ENCODE measurements at regions not wholly inside any gene's neighbourhood (a gene's known extent, or its start where the extent isn't known, plus 50 kb on each side); places are given as distances from the start of the nearest gene placed in this dataset.

DNA sequence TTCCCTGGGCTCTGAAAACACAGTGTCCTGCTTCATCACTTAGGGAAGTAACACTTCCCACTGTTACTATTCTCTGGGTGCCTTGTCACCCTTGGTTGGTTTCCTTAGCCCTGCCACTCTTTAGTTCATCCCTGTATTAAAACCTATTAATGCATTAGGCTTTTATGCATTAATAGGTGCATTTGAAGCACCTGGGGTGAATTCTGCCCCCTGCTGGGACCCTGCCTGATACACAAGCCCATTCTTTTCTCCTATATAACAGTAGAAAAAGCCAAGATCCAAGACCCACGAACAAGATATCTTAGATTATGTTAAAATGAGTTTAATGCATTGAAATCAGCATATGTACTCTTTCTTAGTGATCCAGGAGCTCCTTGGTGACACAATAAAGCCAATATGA is 235.7 kb downstream of the PMP22 start:
- H3K27ac Mint-ChIP-seq (ENCODE audit: unreplicated experiment): no peak overlapping the region
- TF ChIP-seq, protein P1, sequence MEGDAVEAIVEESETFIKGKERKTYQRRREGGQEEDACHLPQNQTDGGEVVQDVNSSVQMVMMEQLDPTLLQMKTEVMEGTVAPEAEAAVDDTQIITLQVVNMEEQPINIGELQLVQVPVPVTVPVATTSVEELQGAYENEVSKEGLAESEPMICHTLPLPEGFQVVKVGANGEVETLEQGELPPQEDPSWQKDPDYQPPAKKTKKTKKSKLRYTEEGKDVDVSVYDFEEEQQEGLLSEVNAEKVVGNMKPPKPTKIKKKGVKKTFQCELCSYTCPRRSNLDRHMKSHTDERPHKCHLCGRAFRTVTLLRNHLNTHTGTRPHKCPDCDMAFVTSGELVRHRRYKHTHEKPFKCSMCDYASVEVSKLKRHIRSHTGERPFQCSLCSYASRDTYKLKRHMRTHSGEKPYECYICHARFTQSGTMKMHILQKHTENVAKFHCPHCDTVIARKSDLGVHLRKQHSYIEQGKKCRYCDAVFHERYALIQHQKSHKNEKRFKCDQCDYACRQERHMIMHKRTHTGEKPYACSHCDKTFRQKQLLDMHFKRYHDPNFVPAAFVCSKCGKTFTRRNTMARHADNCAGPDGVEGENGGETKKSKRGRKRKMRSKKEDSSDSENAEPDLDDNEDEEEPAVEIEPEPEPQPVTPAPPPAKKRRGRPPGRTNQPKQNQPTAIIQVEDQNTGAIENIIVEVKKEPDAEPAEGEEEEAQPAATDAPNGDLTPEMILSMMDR (IDR thresholded peaks at IDR 0.05): no peak
- H3K9me3 Mint-ChIP-seq (ENCODE audit: unreplicated experiment): no peaks in the 10 kb centered on the region
- no peak overlapping the region for H3K4me3 Mint-ChIP-seq (ENCODE audit: unreplicated experiment)
- peaks cover 38% of the 10 kb centered on the region for H3K27me3 Mint-ChIP-seq (ENCODE audit: unreplicated experiment)
- no peaks in the 10 kb centered on the region for H3K4me1 Mint-ChIP-seq (ENCODE audit: unreplicated experiment)
- no peak for DNase-seq (ENCODE audit: extremely low spot score, unreplicated experiment)
- no peaks in the 10 kb centered on the region for H3K36me3 Mint-ChIP-seq (ENCODE audit: unreplicated experiment)

DNA sequence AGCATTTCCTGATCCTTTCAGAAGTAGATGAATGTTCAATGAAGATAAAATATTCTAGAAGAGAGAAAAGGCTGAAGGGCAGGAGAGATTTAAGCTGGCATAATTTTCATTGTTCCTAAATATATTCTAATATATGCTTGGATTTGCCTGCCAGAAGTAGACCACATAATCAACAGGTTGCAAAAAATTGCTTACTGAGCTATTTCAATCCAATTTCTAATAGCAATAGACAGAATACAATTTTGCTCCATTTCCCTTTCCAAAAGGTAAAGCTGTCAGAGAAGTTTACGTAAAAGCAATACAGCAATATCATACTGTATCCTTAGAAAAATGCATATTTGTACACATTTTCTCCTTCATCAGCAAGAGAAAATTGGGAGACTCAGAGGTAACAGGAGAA is 237.3 kb downstream of the PMP22 start:
- Mint-ChIP-seq H3K4me3 (ENCODE audit: unreplicated experiment) (no peak overlapping the region), H3K4me1 (ENCODE audit: unreplicated experiment) (peaks cover 4% of the 10 kb centered on the region), H3K27me3 (ENCODE audit: unreplicated experiment) (peaks cover 36% of the 10 kb centered on the region), H3K9me3 (ENCODE audit: unreplicated experiment) (no peaks in the 10 kb centered on the region), H3K27ac (ENCODE audit: unreplicated experiment) (no peak overlapping the region), H3K36me3 (ENCODE audit: unreplicated experiment) (no peaks in the 10 kb centered on the region)
- no peak for DNase-seq (ENCODE audit: extremely low spot score, unreplicated experiment)
- TF ChIP-seq, protein P1 (IDR thresholded peaks at IDR 0.05): no peak

DNA sequence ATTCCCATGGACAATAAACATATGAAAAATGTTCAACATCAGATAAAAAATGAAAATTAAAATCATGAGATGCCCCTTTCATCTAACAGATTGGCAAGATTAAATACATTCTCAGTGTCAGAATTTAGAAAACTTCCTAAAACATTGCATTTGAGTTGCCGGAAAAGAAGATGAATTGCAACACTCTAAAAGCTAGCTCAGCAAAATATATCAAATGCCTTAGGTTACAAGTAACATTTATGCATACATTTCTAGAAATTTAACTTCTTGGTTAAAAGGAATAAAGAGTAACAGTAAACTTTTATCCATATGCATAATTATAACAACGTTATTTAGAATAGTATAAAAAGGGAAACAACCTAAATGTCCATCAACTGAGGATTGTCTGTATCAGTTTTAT is 239.0 kb downstream of the PMP22 start:
- peaks cover 7% of the 10 kb centered on the region for H3K4me1 Mint-ChIP-seq (ENCODE audit: unreplicated experiment)
- no peak for DNase-seq (ENCODE audit: extremely low spot score, unreplicated experiment)
- H3K9me3 Mint-ChIP-seq (ENCODE audit: unreplicated experiment): no peaks in the 10 kb centered on the region
- TF ChIP-seq, protein P1 (IDR thresholded peaks at IDR 0.05): no peak
- H3K27ac Mint-ChIP-seq (ENCODE audit: unreplicated experiment): no peak overlapping the region
- H3K27me3 Mint-ChIP-seq (ENCODE audit: unreplicated experiment): peaks cover 26% of the 10 kb centered on the region
- no peaks in the 10 kb centered on the region for H3K36me3 Mint-ChIP-seq (ENCODE audit: unreplicated experiment)
- no peak overlapping the region for H3K4me3 Mint-ChIP-seq (ENCODE audit: unreplicated experiment)

DNA sequence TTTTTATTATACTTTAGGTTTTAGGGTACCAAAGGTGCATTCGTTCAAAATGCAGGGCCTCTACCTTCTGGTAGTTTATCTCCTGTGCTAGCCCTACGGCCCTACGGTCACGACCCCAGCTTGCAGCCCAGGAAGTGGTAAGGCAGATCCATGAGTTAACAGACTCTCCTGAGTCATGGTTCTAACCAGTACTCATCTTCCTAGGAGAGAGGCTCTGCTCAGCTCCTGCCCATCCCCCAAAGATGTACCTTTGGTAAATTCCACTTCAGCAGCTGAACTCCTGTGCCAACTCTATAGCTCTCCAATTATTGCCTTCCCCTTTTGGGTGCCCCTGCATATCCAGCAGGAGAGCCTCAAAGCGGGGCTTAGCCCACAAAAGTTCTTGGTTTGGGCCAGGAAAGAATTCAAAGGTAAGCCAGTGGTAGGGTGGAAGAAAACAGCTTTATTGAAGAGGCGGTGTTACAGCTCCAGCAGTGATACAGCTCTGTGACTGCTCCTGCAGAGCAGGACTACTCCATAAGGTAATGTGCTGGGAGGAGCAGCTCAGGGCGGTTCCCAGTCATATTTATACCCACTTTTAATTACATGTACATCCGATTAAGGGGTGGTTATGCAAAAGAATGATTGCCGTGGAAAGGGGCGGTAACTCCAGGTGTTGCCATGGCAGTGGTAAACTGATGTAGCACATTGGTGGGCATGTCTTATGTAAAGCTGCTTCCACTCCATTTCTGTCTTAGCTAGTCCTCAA is 241.4 kb downstream of the PMP22 start:
- DNase-seq (ENCODE audit: extremely low spot score, unreplicated experiment): no peak
- Mint-ChIP-seq H3K27ac (ENCODE audit: unreplicated experiment) (no peak overlapping the region), H3K27me3 (ENCODE audit: unreplicated experiment) (peaks cover 14% of the 10 kb centered on the region), H3K4me1 (ENCODE audit: unreplicated experiment) (peaks cover 12% of the 10 kb centered on the region), H3K4me3 (ENCODE audit: unreplicated experiment) (no peak overlapping the region), H3K36me3 (ENCODE audit: unreplicated experiment) (no peaks in the 10 kb centered on the region), H3K9me3 (ENCODE audit: unreplicated experiment) (no peaks in the 10 kb centered on the region)
- TF ChIP-seq, protein P1 (IDR thresholded peaks at IDR 0.05): no peak

DNA sequence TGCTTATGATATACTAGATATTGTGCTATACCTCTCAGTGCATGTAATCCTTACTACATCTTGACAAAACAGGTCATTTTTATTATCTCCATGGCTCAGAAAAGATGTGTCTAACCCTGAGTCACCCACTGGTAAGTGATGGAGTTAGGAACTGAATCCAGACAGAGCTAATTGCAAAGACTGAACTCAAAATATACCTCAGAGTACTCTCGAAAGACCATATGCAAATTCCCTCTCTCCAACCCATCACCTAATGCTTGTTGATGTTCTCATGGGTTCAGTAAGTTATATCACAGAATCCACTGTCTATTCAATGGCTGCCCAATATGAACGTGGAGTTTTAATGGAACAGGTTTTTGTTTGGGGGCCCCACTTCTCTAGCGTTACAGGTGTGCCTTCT is 246.0 kb downstream of the PMP22 start:
- Mint-ChIP-seq H3K36me3 (ENCODE audit: unreplicated experiment) (no peaks in the 10 kb centered on the region), H3K27ac (ENCODE audit: unreplicated experiment) (no peak overlapping the region), H3K4me1 (ENCODE audit: unreplicated experiment) (peaks cover 18% of the 10 kb centered on the region), H3K9me3 (ENCODE audit: unreplicated experiment) (no peaks in the 10 kb centered on the region), H3K27me3 (ENCODE audit: unreplicated experiment) (peaks cover 2% of the 10 kb centered on the region), H3K4me3 (ENCODE audit: unreplicated experiment) (no peak overlapping the region)
- DNase-seq (ENCODE audit: extremely low spot score, unreplicated experiment): no peak
- TF ChIP-seq, protein P1 (IDR thresholded peaks at IDR 0.05): no peak

All from osteocyte (in vitro differentiated cells).